ENCODE measurements at regions not wholly inside any gene's neighbourhood (a gene's known extent, or its start where the extent isn't known, plus 50 kb on each side); places are given as distances from the start of the nearest gene placed in this dataset.
"Not testable (repeated sequence)": the region's sequence is repeated elsewhere in the genome, so short reads cannot be mapped to it uniquely, and the experiment has no call there.

- no peak for DNase-seq (ENCODE audit: low read depth)
These were observed 97.0 kb upstream of the GRIP1 start for GRCh38 chr12:66775871-66776270.

GRCh38 chr12:66776974-66777373 is 98.1 kb upstream of the GRIP1 start:
- DNase-seq (ENCODE audit: low read depth), result no peak

GRCh38 chr12:66779466-66779865 is 100.6 kb upstream of the GRIP1 start:
- DNase-seq (ENCODE audit: low read depth), result no peak

GRCh38 chr12:66786531-66787308 is 107.8 kb upstream of the GRIP1 start:
- no peak for DNase-seq (ENCODE audit: low read depth)

GRCh38 chr12:66799551-66799950 is 120.7 kb upstream of the GRIP1 start:
- no peak for DNase-seq (ENCODE audit: low read depth)

- DNase-seq (ENCODE audit: low read depth), result no peak
These were observed 121.2 kb upstream of the GRIP1 start for GRCh38 chr12:66800046-66800445.

- no peak for DNase-seq (ENCODE audit: low read depth)
These were observed 125.1 kb upstream of the GRIP1 start for GRCh38 chr12:66803930-66804329.

- DNase-seq (ENCODE audit: low read depth), result no peak
These were observed 125.7 kb upstream of the GRIP1 start for GRCh38 chr12:66804563-66804974.

GRCh38 chr12:66808606-66809005 is 129.7 kb upstream of the GRIP1 start:
- DNase-seq (ENCODE audit: low read depth), result no peak

GRCh38 chr12:66813137-66813892 is 134.4 kb upstream of the GRIP1 start:
- no peak for DNase-seq (ENCODE audit: low read depth)

- DNase-seq (ENCODE audit: low read depth), result no peak
These were observed 140.7 kb upstream of the GRIP1 start for GRCh38 chr12:66819587-66819986.

GRCh38 chr12:66822961-66823360 is 144.1 kb upstream of the GRIP1 start:
- no peak for DNase-seq (ENCODE audit: low read depth)

- no peak for DNase-seq (ENCODE audit: low read depth)
These were observed 145.1 kb upstream of the GRIP1 start for GRCh38 chr12:66823857-66824570.

GRCh38 chr12:66825921-66826320 is 147.0 kb upstream of the GRIP1 start:
- DNase-seq (ENCODE audit: low read depth), result not testable (repeated sequence)

GRCh38 chr12:66829660-66830325 is 150.9 kb upstream of the GRIP1 start:
- no peak for DNase-seq (ENCODE audit: low read depth)

- no peak for DNase-seq (ENCODE audit: low read depth)
These were observed 152.6 kb upstream of the GRIP1 start for GRCh38 chr12:66831495-66831894.

- no peak for DNase-seq (ENCODE audit: low read depth)
These were observed 154.1 kb upstream of the GRIP1 start for GRCh38 chr12:66832997-66833396.

GRCh38 chr12:66836623-66837310 is 157.9 kb upstream of the GRIP1 start:
- DNase-seq (ENCODE audit: low read depth), result no peak

- no peak for DNase-seq (ENCODE audit: low read depth)
These were observed 158.4 kb upstream of the GRIP1 start for GRCh38 chr12:66837311-66837627.

- no peak for DNase-seq (ENCODE audit: low read depth)
These were observed 159.5 kb upstream of the GRIP1 start for GRCh38 chr12:66838366-66838765.

GRCh38 chr12:66848967-66849366 is 170.1 kb upstream of the GRIP1 start:
- no peak for DNase-seq (ENCODE audit: low read depth)

GRCh38 chr12:66851134-66851533 is 172.3 kb upstream of the GRIP1 start:
- DNase-seq (ENCODE audit: low read depth), result no peak
